Activated naive CD4-positive, alpha-beta T cell treated with anti-CD3 and anti-CD28 coated beads, Interleukin-2, amount 50 U/mL, for 24 hours (primary cell): ENCODE measurements at regions not wholly inside any gene's neighbourhood (a gene's known extent, or its start where the extent isn't known, plus 50 kb on each side); places are given as distances from the start of the nearest gene placed in this dataset.
"Not testable (repeated sequence)": the region's sequence is repeated elsewhere in the genome, so short reads cannot be mapped to it uniquely, and the experiment has no call there.

Experiments used
- H3K27ac Mint-ChIP-seq: one replicate; pipeline ENCODE4 v1.8.0; 2021; ENCODE audit warnings: mild to moderate bottlenecking, mixed read lengths
- H3K27me3 Mint-ChIP-seq: one replicate; pipeline ENCODE4 v1.8.0; 2021; ENCODE audit warnings: mixed read lengths
- H3K36me3 Mint-ChIP-seq: one replicate; pipeline ENCODE4 v1.8.0; 2021; ENCODE audit warnings: mixed read lengths
- H3K4me1 Mint-ChIP-seq: one replicate; pipeline ENCODE4 v1.8.0; 2021; ENCODE audit warnings: mixed read lengths
- H3K4me3 Mint-ChIP-seq: one replicate; pipeline ENCODE4 v1.8.0; 2021; ENCODE audit warnings: mild to moderate bottlenecking, mixed read lengths
- H3K9me3 Mint-ChIP-seq: one replicate; pipeline ENCODE4 v1.8.0; 2021; ENCODE audit warnings: mixed read lengths

- H3K27ac Mint-ChIP-seq: no peak overlapping the region
- no peaks in the 10 kb centered on the region for H3K27me3 Mint-ChIP-seq
- no peaks in the 10 kb centered on the region for H3K9me3 Mint-ChIP-seq
- H3K4me3 Mint-ChIP-seq: no peak overlapping the region
- no peaks in the 10 kb centered on the region for H3K4me1 Mint-ChIP-seq
- no peaks in the 10 kb centered on the region for H3K36me3 Mint-ChIP-seq
Observed at GRCh38 chr1:229924639-229925038, 142.4 kb upstream of the GALNT2 start.

GRCh38 chr1:229928767-229929166 is 138.3 kb upstream of the GALNT2 start:
- Mint-ChIP-seq H3K27me3 (peaks cover 8% of the 10 kb centered on the region), H3K27ac (no peak overlapping the region), H3K36me3 (peaks cover 3% of the 10 kb centered on the region), H3K4me3 (no peak overlapping the region), H3K4me1 (no peaks in the 10 kb centered on the region), H3K9me3 (no peaks in the 10 kb centered on the region)

- H3K4me1 Mint-ChIP-seq, H3K9me3 Mint-ChIP-seq, H3K36me3 Mint-ChIP-seq, H3K27ac Mint-ChIP-seq, H3K4me3 Mint-ChIP-seq, H3K27me3 Mint-ChIP-seq: not testable (repeated sequence)
Observed at GRCh38 chr1:229931751-229932150, 135.3 kb upstream of the GALNT2 start.

- not testable (repeated sequence) for H3K27me3 Mint-ChIP-seq, H3K4me1 Mint-ChIP-seq, H3K36me3 Mint-ChIP-seq, H3K9me3 Mint-ChIP-seq, H3K27ac Mint-ChIP-seq, H3K4me3 Mint-ChIP-seq
Observed at GRCh38 chr1:229935157-229935556, 131.9 kb upstream of the GALNT2 start.

- Mint-ChIP-seq H3K36me3 (no peaks in the 10 kb centered on the region), H3K27me3 (peaks cover under 1% of the 10 kb centered on the region), H3K4me1 (no peaks in the 10 kb centered on the region), H3K4me3 (no peak overlapping the region), H3K9me3 (no peaks in the 10 kb centered on the region), H3K27ac (no peak overlapping the region)
Observed at GRCh38 chr1:229938551-229938950, 128.5 kb upstream of the GALNT2 start.

- H3K4me1 Mint-ChIP-seq: no peaks in the 10 kb centered on the region
- H3K27me3 Mint-ChIP-seq: peaks cover 3% of the 10 kb centered on the region
- peaks cover 2% of the 10 kb centered on the region for H3K36me3 Mint-ChIP-seq
- H3K27ac Mint-ChIP-seq: no peak overlapping the region
- no peak overlapping the region for H3K4me3 Mint-ChIP-seq
- H3K9me3 Mint-ChIP-seq: no peaks in the 10 kb centered on the region
Observed at GRCh38 chr1:229940684-229941083, 126.4 kb upstream of the GALNT2 start.

DNA sequence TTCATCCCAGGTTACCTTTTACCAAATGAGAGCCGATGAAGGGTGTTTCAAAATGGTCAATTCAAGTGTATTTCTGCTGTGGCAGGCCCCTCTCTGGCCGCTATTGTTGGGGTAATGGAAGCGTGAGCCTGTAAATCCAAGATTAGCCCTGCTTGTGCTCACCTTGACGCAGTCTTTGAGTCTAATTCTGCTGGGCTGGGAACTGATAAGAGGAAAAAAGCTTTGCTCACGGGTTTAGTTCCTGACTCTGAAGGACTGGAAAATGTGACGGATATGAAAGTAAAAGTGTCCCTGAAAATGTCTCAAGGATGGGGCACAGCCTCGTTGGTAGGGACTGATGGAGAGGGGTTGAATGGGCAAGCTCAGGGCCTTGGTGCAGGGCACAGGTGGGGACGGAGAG is 125.9 kb upstream of the GALNT2 start:
- no peak overlapping the region for H3K27ac Mint-ChIP-seq
- no peaks in the 10 kb centered on the region for H3K9me3 Mint-ChIP-seq
- no peak overlapping the region for H3K4me3 Mint-ChIP-seq
- peaks cover 2% of the 10 kb centered on the region for H3K36me3 Mint-ChIP-seq
- H3K27me3 Mint-ChIP-seq: peaks cover 3% of the 10 kb centered on the region
- no peaks in the 10 kb centered on the region for H3K4me1 Mint-ChIP-seq

DNA sequence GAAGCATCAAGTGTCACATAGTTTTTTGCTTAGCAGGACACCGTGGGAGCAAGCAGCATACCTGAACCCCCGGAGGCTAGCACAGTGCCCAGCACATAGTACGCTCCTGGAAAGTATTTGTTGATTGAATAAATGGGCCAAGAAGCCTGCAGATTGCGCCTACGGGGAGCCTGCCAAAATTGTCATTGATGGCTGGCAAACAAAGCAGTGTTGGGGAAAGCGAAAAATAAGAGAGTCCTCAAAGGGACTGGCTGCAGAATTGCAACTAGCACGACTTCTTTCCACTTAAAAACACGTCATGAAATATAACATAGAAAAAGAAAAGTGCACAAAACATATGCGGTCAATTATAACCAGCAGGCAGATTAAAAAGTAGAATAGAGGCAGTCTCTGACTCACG is 125.2 kb upstream of the GALNT2 start:
- Mint-ChIP-seq H3K36me3 (peaks cover 2% of the 10 kb centered on the region), H3K9me3 (no peaks in the 10 kb centered on the region), H3K4me3 (no peak overlapping the region), H3K27ac (no peak overlapping the region), H3K4me1 (no peaks in the 10 kb centered on the region), H3K27me3 (peaks cover 3% of the 10 kb centered on the region)

GRCh38 chr1:229942501-229942900 is 124.5 kb upstream of the GALNT2 start:
- Mint-ChIP-seq H3K27ac (no peak overlapping the region), H3K27me3 (peaks cover 3% of the 10 kb centered on the region), H3K4me1 (no peaks in the 10 kb centered on the region), H3K9me3 (no peaks in the 10 kb centered on the region), H3K4me3 (no peak overlapping the region), H3K36me3 (peaks cover 2% of the 10 kb centered on the region)

DNA sequence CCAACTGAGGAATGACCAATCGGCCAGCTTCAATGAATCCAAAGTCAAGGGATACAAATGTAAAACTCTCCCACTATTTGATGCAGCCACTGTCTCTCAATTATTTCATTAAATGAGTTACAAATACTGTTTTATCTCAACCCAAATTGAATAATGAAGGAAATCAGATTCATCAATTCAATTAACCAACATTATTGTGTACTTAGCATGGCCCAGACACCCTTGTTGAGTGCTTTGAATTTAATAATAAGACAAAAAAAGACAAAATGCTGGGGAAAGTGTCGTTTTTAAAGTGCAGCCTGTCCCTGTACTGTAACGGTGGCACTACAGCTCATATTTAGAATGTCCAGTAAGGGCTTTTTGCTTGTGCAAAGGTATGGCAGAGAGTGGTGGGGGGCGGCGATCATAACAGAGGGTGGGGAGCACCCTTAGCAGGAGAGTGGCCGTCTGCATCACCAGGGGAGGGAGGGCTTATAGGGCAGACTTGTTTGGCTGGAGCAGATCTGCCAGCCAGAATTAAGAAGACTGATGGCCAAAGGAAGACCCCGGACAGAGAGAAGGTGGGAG is 123.8 kb upstream of the GALNT2 start:
- Mint-ChIP-seq H3K27ac (no peak overlapping the region), H3K36me3 (peaks cover 2% of the 10 kb centered on the region), H3K27me3 (peaks cover 3% of the 10 kb centered on the region), H3K4me1 (no peaks in the 10 kb centered on the region), H3K4me3 (no peak overlapping the region), H3K9me3 (no peaks in the 10 kb centered on the region)

- Mint-ChIP-seq H3K36me3 (peaks cover 2% of the 10 kb centered on the region), H3K9me3 (no peaks in the 10 kb centered on the region), H3K4me1 (no peaks in the 10 kb centered on the region), H3K27ac (no peak overlapping the region), H3K27me3 (peaks cover 3% of the 10 kb centered on the region), H3K4me3 (no peak overlapping the region)
Observed at GRCh38 chr1:229943988-229944743, 122.9 kb upstream of the GALNT2 start.

DNA sequence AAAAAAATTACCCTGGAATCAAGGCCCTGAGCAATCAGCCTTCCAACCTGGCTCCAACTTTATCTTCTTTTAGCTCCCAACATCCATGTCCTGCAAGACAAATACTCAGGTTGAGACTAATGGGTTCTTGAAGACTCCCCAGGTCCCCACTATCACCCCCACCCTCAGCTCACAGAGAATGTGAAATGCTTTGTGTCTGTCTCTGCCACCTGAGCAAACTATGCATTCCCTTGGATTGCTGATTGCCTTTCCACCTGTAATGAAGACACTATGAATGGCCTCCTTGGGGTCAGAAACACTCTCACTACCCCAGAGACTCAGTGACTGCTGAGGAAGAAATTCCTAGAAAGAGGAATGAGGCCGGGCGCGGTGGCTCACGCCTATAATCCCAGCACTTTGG is 121.2 kb upstream of the GALNT2 start:
- Mint-ChIP-seq H3K27ac (no peak overlapping the region), H3K27me3 (peaks cover 3% of the 10 kb centered on the region), H3K9me3 (no peaks in the 10 kb centered on the region), H3K4me1 (no peaks in the 10 kb centered on the region), H3K36me3 (peaks cover 2% of the 10 kb centered on the region), H3K4me3 (no peak overlapping the region)

DNA sequence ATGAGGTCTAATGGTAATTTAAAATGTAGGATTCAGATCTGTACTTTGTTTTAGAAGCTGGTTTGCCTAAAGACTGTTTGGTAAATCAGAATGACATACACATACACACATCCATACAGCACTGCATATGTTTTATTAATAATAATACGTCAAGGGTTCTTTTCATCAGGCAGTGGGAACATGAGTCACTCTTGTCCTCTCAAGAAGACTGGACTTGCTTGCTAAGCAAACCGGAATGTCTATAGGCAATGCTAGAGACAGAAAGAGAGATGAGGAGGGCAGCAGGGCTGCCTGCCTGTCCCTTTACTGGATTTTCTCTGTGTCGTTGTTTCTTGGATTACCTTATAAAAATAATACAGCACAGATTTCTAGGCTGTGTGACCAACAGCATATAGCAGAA is 119.1 kb upstream of the GALNT2 start:
- Mint-ChIP-seq H3K36me3 (peaks cover 2% of the 10 kb centered on the region), H3K27me3 (peaks cover 3% of the 10 kb centered on the region), H3K27ac (no peak overlapping the region), H3K4me1 (no peaks in the 10 kb centered on the region), H3K9me3 (no peaks in the 10 kb centered on the region), H3K4me3 (no peak overlapping the region)

GRCh38 chr1:229948438-229948837 is 118.6 kb upstream of the GALNT2 start:
- Mint-ChIP-seq H3K36me3 (peaks cover 2% of the 10 kb centered on the region), H3K4me3 (no peak overlapping the region), H3K27ac (no peak overlapping the region), H3K27me3 (peaks cover 3% of the 10 kb centered on the region), H3K4me1 (peaks cover 3% of the 10 kb centered on the region), H3K9me3 (no peaks in the 10 kb centered on the region)

GRCh38 chr1:229949500-229949899 is 117.5 kb upstream of the GALNT2 start:
- Mint-ChIP-seq H3K4me3 (no peak overlapping the region), H3K36me3 (peaks cover 2% of the 10 kb centered on the region), H3K4me1 (peaks cover 14% of the 10 kb centered on the region), H3K27me3 (peaks cover 3% of the 10 kb centered on the region), H3K27ac (no peak overlapping the region), H3K9me3 (no peaks in the 10 kb centered on the region)

- Mint-ChIP-seq H3K36me3 (peaks cover 2% of the 10 kb centered on the region), H3K4me1 (peaks cover 14% of the 10 kb centered on the region), H3K27ac (no peak overlapping the region), H3K9me3 (no peaks in the 10 kb centered on the region), H3K27me3 (peaks cover 3% of the 10 kb centered on the region), H3K4me3 (no peak overlapping the region)
Observed at GRCh38 chr1:229950020-229950419, 117.0 kb upstream of the GALNT2 start.

- Mint-ChIP-seq H3K36me3 (no peaks in the 10 kb centered on the region), H3K9me3 (no peaks in the 10 kb centered on the region), H3K27ac (no peak overlapping the region)
Observed at GRCh38 chr1:229950908-229951307, 116.1 kb upstream of the GALNT2 start.

More at GRCh38 chr1:229950908-229951307, 116.1 kb upstream of the GALNT2 start:
- no peak overlapping the region for H3K4me3 Mint-ChIP-seq
- no peaks in the 10 kb centered on the region for H3K27me3 Mint-ChIP-seq
- peaks cover 14% of the 10 kb centered on the region for H3K4me1 Mint-ChIP-seq
